Stimulated activated CD8-positive, alpha-beta memory T cell treated with anti-CD3 and anti-CD28 coated beads, Interleukin-7, amount 100 ng/mL, for 48 hours (primary cell): ENCODE measurements at regions not wholly inside any gene's neighbourhood (a gene's known extent, or its start where the extent isn't known, plus 50 kb on each side); places are given as distances from the start of the nearest gene placed in this dataset.
A peak's percentile ranks its signal among the peaks of the same experiment; 100 is the strongest.

Source experiments
- DNase-seq, 2 donors: peaks; one replicate each; pipeline ENCODE4 v3.0.0-alpha.2; 2020; ENCODE audit warnings: low read depth in 1 of 2; ENCODE audit errors: extremely low read depth in 1 of 2

- DNase-seq = no peak
Observed at GRCh38 chr14:98165976-98166375, 1106.0 kb downstream of the BCL11B start.

GRCh38 chr14:98167275-98167674 lies 1104.7 kb downstream of the BCL11B start:
- no peak for DNase-seq

GRCh38 chr14:98167705-98168104 lies 1104.3 kb downstream of the BCL11B start:
- no peak for DNase-seq

GRCh38 chr14:98168211-98168985 lies 1103.6 kb downstream of the BCL11B start:
- no peak for DNase-seq

GRCh38 chr14:98169170-98169587 lies 1102.8 kb downstream of the BCL11B start:
- no peak for DNase-seq

GRCh38 chr14:98170575-98170974 lies 1101.4 kb downstream of the BCL11B start:
- no peak for DNase-seq

GRCh38 chr14:98171654-98172053 lies 1100.3 kb downstream of the BCL11B start:
- DNase-seq = no peak

GRCh38 chr14:98172243-98172778 lies 1099.7 kb downstream of the BCL11B start:
- DNase-seq = no peak

- no peak for DNase-seq
Observed at GRCh38 chr14:98173305-98173704, 1098.7 kb downstream of the BCL11B start.

- no peak for DNase-seq
Observed at GRCh38 chr14:98174041-98174440, 1098.0 kb downstream of the BCL11B start.

- no peak for DNase-seq
Observed at GRCh38 chr14:98175436-98175835, 1096.6 kb downstream of the BCL11B start.

- DNase-seq = no peak
Observed at GRCh38 chr14:98175881-98176280, 1096.1 kb downstream of the BCL11B start.

- no peak for DNase-seq
Observed at GRCh38 chr14:98176892-98177291, 1095.1 kb downstream of the BCL11B start.

GRCh38 chr14:98177551-98177950 lies 1094.4 kb downstream of the BCL11B start:
- DNase-seq = peak in 1 of 2 donors; percentile 83

- no peak for DNase-seq
Observed at GRCh38 chr14:98181241-98181640, 1090.8 kb downstream of the BCL11B start.

GRCh38 chr14:98181768-98182167 lies 1090.2 kb downstream of the BCL11B start:
- DNase-seq = no peak

GRCh38 chr14:98182393-98183055 lies 1089.5 kb downstream of the BCL11B start:
- DNase-seq = peak in 1 of 2 donors; percentile 87

- DNase-seq = no peak
Observed at GRCh38 chr14:98183556-98183955, 1088.4 kb downstream of the BCL11B start.

GRCh38 chr14:98184457-98184856 lies 1087.5 kb downstream of the BCL11B start:
- no peak for DNase-seq

GRCh38 chr14:98185036-98185435 lies 1087.0 kb downstream of the BCL11B start:
- no peak for DNase-seq

GRCh38 chr14:98186140-98186539 lies 1085.9 kb downstream of the BCL11B start:
- DNase-seq = no peak

GRCh38 chr14:98187281-98187680 lies 1084.7 kb downstream of the BCL11B start:
- no peak for DNase-seq
